SK-N-SH (cell line): ENCODE measurements at regions not wholly inside any gene's neighbourhood (a gene's known extent, or its start where the extent isn't known, plus 50 kb on each side); places are given as distances from the start of the nearest gene placed in this dataset.

Experiments
- ELF1 ChIP-seq: IDR thresholded peaks from 2 replicates; pipeline ENCODE4 v1.4.0; 2012
- EZH2phosphoT487 ChIP-seq: fragments of 200-600 bp; sonication (generic); IDR thresholded peaks from 2 replicates; pipeline ENCODE4 v1.6.1; 2017; ENCODE audit warnings: low read depth, mixed run types, mild to moderate bottlenecking, antibody characterized with exemption, moderate library complexity, borderline replicate concordance
- TAF1 ChIP-seq: IDR thresholded peaks from 2 replicates; pipeline ENCODE4 v1.6.1; 2012; ENCODE audit warnings: low read depth, mild to moderate bottlenecking, low read length, moderate library complexity, borderline replicate concordance
- TF ChIP-seq, protein P1 (sequence below): fragments of 200-600 bp; sonication (generic); IDR thresholded peaks from 2 replicates; pipeline ENCODE4 v1.6.1; 2017; ENCODE audit warnings: antibody characterized with exemption, mild to moderate bottlenecking, moderate library complexity

DNA sequence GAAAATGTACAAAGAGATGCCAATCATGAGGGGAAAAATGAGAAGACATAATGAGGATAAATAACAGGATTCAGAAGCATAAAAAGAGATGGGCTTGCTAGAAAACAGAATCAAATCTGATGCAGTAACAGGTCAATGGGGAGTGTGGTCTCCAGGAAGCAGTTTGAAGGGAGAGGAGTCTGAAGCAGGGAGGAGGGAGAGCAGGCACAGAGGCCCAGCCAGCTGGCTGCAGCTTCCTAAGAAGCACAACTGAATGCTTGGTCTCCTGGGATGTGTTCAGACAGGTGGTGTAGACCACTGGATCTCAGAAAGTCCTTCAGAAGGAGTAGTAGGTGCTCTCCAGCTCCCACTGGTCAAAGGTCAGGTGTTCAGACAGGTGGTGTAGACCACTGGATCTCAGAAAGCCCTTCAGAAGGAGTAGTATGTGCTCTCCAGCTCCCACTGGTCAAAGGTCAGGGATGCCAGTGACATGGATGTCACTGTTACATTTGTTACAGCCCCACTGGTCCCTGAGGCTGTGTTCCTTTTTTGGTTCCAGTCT is 68.3 kb upstream of the UBAC2 start:
- no peak for TF ChIP-seq EZH2phosphoT487
- TF ChIP-seq ELF1 = no peak
- TF ChIP-seq TAF1 = no peak
- TF ChIP-seq, protein P1, sequence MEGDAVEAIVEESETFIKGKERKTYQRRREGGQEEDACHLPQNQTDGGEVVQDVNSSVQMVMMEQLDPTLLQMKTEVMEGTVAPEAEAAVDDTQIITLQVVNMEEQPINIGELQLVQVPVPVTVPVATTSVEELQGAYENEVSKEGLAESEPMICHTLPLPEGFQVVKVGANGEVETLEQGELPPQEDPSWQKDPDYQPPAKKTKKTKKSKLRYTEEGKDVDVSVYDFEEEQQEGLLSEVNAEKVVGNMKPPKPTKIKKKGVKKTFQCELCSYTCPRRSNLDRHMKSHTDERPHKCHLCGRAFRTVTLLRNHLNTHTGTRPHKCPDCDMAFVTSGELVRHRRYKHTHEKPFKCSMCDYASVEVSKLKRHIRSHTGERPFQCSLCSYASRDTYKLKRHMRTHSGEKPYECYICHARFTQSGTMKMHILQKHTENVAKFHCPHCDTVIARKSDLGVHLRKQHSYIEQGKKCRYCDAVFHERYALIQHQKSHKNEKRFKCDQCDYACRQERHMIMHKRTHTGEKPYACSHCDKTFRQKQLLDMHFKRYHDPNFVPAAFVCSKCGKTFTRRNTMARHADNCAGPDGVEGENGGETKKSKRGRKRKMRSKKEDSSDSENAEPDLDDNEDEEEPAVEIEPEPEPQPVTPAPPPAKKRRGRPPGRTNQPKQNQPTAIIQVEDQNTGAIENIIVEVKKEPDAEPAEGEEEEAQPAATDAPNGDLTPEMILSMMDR = no peak
